Right lobe of liver (tissue), 6 donors: ENCODE measurements at regions not wholly inside any gene's neighbourhood (a gene's known extent, or its start where the extent isn't known, plus 50 kb on each side); places are given as distances from the start of the nearest gene placed in this dataset.

Experiments used
- ATAC-seq, 4 donors: fragments of 200-7000 bp; cut with Tn5 transposase; one replicate each; pipeline ENCODE4 v1.9.1; 2020; ENCODE audit warnings: mild to moderate bottlenecking in 4 of 4, moderate library complexity in 4 of 4
- DNase-seq, 3 donors: peaks; one replicate each; pipeline ENCODE4 v3.0.0-alpha.2; 2020
- H3K27ac ChIP-seq, 3 donors: fragments of 200-600 bp; one replicate each; pipeline ENCODE4 v1.8.0; 2022
- H3K27me3 ChIP-seq, 2 donors: fragments of 200-600 bp; one replicate each; pipeline ENCODE4 v1.8.0; 2022
- H3K36me3 ChIP-seq, 4 donors: fragments of 200-600 bp; sonication (generic) in 1 of 4; one replicate each; pipeline versions ENCODE4 v1.5.1 to v1.8.0; 2017 to 2022; ENCODE audit warnings: control low read depth in 1 of 4
- H3K4me1 ChIP-seq, 4 donors: fragments of 200-600 bp; sonication (generic) in 1 of 4; one replicate each; pipeline versions ENCODE4 v1.5.1 to v1.8.0; 2017 to 2022; ENCODE audit warnings: control low read depth in 1 of 4
- H3K4me3 ChIP-seq, 3 donors: fragments of 200-600 bp; one replicate each; pipeline ENCODE4 v1.8.0; 2022
- H3K9me3 ChIP-seq, 4 donors: fragments of 200-600 bp; sonication (generic) in 1 of 4; one replicate each; pipeline versions ENCODE4 v1.5.1 to v1.8.0; 2017 to 2022; ENCODE audit warnings: control low read depth in 1 of 4
- POLR2A ChIP-seq: fragments of 450-650 bp; IDR thresholded peaks from one replicate; pipeline ENCODE4 v1.6.1; 2017; ENCODE audit warnings: antibody characterized with exemption, mild to moderate bottlenecking
- WGBS: methylation state at CpG from one replicate; pipeline ENCODE4 v1.1.6; 2018; ENCODE audit warnings: low coverage, low lambda C conversion rate; ENCODE audit not compliant: insufficient coverage; ENCODE audit errors: missing lambda C conversion rate; 5-methylcytosine and 5-hydroxymethylcytosine counted together
- intact Hi-C, 2 donors: fragments of 100-400 bp; cut with DNase I; formaldehyde crosslinking; loops; one replicate each; pipeline versions ENCODE4 v1.11.2 to v1.14.1; 2022
- TF ChIP-seq, protein P1 (sequence below), 4 donors: fragments of 200-600 bp in 3 of 4; fragments of 450-650 bp in 1 of 4; IDR thresholded peaks; one replicate each; pipeline versions ENCODE4 v1.5.1 to v1.8.0; 2016 to 2022; ENCODE audit warnings: antibody characterized with exemption in 4 of 4, mild to moderate bottlenecking in 2 of 4
- donor health status: DM: no; HTN: yes; CAD: no.
- donor health status: DM: no; HTN: no; CAD: no.
- donor health status: DM: no; HTN: no; CAD: no.
- donor health status: DM: no; HTN: yes; CAD: no.
- donor health status: DM: no; HTN: yes; CAD: no.

DNA sequence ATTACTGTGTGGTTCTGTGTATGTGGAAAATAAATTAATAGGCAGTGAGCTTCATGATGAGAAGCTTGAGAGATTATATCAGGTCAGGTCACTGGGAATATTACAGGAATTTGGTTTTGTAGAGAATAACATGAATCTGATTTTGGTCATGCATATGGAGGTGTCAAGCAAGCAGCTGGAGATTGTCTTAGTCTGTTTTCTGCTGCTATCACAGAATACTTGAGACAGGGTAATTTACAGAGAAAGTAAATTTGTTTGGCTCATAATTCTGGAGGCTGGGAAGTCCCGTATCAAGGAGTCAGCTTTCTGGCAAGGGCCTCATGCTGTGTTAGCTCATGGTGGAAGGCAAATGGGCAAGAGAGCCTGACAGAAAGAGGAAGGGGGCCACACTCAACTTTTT lies 120.7 kb upstream of the FAM3C start:
- Histone ChIP-seq H3K27ac (no peak overlapping the region), H3K4me3 (no peak overlapping the region), H3K36me3 (no peaks in the 10 kb centered on the region), H3K27me3 (no peaks in the 10 kb centered on the region), H3K9me3 (no peaks in the 10 kb centered on the region), H3K4me1 (no peaks in the 10 kb centered on the region)
- WGBS: no CpG with 5 or more reads among the region's 1 CpG
- intact Hi-C loops: no loop called here
- no peak for ATAC-seq
- no peak for TF ChIP-seq POLR2A
- TF ChIP-seq, protein P1, sequence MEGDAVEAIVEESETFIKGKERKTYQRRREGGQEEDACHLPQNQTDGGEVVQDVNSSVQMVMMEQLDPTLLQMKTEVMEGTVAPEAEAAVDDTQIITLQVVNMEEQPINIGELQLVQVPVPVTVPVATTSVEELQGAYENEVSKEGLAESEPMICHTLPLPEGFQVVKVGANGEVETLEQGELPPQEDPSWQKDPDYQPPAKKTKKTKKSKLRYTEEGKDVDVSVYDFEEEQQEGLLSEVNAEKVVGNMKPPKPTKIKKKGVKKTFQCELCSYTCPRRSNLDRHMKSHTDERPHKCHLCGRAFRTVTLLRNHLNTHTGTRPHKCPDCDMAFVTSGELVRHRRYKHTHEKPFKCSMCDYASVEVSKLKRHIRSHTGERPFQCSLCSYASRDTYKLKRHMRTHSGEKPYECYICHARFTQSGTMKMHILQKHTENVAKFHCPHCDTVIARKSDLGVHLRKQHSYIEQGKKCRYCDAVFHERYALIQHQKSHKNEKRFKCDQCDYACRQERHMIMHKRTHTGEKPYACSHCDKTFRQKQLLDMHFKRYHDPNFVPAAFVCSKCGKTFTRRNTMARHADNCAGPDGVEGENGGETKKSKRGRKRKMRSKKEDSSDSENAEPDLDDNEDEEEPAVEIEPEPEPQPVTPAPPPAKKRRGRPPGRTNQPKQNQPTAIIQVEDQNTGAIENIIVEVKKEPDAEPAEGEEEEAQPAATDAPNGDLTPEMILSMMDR (IDR thresholded peaks at IDR 0.05): no peak
- no peak for DNase-seq

DNA sequence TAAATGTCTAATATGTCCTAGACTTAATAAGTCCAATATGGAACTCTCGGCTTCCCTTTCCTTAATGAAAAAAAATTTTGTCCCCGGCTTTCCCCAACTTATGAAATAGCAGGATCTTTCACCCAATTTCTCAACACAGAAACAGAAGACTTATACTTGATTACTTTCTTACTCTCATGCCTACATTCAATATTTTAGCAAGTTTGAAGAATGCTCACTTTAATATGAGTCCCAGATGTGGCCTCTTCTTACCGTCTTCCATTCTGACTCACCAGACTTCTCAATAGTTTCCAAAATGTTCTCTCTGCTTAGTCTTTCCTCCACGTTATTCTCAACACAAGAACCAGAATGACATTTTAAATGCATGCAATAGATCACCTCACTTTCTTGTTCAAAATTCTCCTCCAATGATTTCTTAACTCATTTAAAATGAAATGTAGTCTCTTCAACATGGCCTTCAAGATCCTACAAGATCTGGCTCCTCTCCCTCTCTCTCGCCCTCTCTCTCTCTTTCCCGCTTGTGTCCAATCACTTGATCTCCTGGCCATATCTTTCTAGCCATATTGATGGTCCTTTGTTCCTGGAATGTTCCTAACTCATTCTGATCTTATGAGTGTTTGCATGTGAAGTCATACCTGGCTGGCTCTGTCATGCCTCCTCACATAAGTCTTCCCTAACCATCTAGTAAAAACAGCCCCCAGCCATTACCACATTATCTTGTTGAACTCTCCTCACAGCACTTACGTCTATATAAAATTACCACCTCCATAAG lies 119.7 kb upstream of the FAM3C start:
- H3K27me3 ChIP-seq: no peaks in the 10 kb centered on the region
- ATAC-seq: no peak
- H3K27ac ChIP-seq: no peak overlapping the region
- 75% methylated on average over 7 of the region's 7 CpGs for WGBS
- DNase-seq: no peak
- H3K4me1 ChIP-seq: no peaks in the 10 kb centered on the region
- peaks cover 0 to 1% (median 0%) of the 10 kb centered on the region in 4 donors for H3K9me3 ChIP-seq
- intact Hi-C loops: no loop called here
- no peak for TF ChIP-seq POLR2A
- TF ChIP-seq, protein P1 (IDR thresholded peaks at IDR 0.05): no peak
- no peak overlapping the region for H3K4me3 ChIP-seq
- no peaks in the 10 kb centered on the region for H3K36me3 ChIP-seq

DNA sequence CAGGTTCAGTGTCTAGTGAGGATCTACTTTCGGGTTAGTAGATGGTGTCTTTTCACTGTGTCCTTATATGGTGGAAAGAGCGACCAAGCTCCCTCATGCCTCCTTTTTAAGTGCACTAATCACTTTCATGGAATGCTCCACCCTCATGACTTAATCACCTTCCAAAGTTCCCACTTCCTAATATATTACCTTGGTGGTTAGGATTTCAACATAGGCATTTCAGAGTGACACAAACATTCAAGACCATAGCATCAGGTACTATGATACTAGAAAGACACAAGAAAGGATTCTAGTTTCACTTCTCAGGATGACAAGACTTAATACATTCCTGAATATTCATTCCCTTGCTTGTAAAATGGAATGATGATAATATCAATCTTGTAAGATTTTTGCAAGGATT lies 119.1 kb upstream of the FAM3C start:
- Histone ChIP-seq H3K36me3 (no peaks in the 10 kb centered on the region), H3K4me3 (no peak overlapping the region), H3K27ac (no peak overlapping the region), H3K4me1 (no peaks in the 10 kb centered on the region), H3K9me3 (peaks cover 0 to 2% (median 0%) of the 10 kb centered on the region in 4 donors), H3K27me3 (no peaks in the 10 kb centered on the region)
- intact Hi-C loops: no loop called here
- 76% methylated on average over 2 of the region's 2 CpGs for WGBS
- ATAC-seq (no peak), DNase-seq (no peak)
- TF ChIP-seq POLR2A: no peak
- TF ChIP-seq, protein P1 (IDR thresholded peaks at IDR 0.05): no peak

DNA sequence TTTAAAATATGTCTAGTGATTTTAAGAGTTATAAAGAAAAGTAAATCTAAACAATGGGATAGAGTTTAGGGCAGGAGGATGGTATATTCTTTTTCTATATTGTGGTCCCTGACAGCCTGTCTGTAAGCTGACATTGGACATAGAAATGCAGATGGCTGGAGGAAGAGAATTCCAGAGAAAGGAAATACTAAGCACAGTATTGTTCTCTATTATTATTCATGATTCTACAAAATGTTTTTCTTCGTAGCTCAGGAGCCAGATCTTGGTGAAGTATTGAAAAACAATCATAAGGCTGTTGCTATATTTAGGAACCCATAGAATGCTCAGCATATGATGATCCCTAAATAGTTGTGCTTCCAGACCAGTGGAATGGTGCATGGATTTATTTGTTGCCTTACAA lies 117.0 kb upstream of the FAM3C start:
- no peak for ATAC-seq
- WGBS: 91% methylated on average over 1 of the region's 1 CpG
- no peak for TF ChIP-seq POLR2A
- TF ChIP-seq, protein P1 (IDR thresholded peaks at IDR 0.05): no peak
- DNase-seq: no peak
- H3K4me1 ChIP-seq: no peaks in the 10 kb centered on the region
- no peak overlapping the region for H3K4me3 ChIP-seq
- no peak overlapping the region for H3K27ac ChIP-seq
- H3K36me3 ChIP-seq: no peaks in the 10 kb centered on the region
- intact Hi-C loops: no loop called here
- H3K9me3 ChIP-seq: peaks cover 0 to 2% (median 0%) of the 10 kb centered on the region in 4 donors
- H3K27me3 ChIP-seq: no peaks in the 10 kb centered on the region
